ENCODE measurements at regions not wholly inside any gene's neighbourhood (a gene's known extent, or its start where the extent isn't known, plus 50 kb on each side); places are given as distances from the start of the nearest gene placed in this dataset.

DNA sequence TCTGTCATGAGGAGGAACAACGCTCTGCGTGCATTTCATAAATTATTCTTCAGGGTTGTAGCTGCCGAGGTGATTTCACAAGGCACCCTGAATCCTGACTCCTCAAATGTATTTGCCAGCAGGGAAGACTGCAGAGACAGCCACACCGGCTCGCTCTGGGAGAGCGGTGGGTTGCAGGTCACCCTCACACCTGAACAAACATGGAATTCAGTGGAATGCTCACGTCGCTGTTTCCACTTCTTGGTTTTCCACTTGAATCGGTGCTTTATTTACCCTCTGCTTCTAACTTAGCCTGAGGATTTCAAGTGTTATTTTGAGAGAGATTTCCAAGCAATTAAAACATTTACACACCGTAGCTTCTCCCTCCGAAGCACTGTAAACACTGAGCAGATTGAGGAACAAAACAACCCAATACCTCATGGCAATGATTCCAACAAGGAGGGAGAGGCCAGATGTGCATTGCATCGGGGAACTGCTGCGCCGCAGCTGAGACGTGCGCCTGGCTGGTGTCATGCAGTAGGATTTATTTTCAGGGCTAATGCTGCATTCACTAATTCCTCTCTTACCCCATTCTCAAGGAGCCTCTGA is 59.5 kb upstream of the GGTLC1 start:
- DNase-seq, result no peak

DNA sequence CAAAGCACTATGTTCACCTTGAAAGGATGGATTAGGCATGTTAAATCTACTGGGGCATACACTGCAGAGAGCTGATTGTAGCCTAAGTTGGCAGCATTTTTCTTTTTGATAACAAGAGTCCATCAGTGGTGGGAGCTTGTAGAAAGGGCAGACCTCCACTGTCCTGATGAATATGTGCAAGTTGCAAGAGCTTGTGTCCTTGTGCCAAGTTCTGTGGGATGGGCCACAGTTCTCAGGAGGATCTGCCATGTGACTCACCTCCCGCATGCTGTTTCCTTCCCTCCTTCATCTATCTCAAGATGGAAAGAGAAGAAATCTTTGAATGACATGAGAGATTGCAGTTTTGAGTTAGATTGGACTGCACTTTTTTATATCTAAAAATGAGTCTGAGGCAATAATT is 58.3 kb upstream of the GGTLC1 start:
- no peak for DNase-seq

DNA sequence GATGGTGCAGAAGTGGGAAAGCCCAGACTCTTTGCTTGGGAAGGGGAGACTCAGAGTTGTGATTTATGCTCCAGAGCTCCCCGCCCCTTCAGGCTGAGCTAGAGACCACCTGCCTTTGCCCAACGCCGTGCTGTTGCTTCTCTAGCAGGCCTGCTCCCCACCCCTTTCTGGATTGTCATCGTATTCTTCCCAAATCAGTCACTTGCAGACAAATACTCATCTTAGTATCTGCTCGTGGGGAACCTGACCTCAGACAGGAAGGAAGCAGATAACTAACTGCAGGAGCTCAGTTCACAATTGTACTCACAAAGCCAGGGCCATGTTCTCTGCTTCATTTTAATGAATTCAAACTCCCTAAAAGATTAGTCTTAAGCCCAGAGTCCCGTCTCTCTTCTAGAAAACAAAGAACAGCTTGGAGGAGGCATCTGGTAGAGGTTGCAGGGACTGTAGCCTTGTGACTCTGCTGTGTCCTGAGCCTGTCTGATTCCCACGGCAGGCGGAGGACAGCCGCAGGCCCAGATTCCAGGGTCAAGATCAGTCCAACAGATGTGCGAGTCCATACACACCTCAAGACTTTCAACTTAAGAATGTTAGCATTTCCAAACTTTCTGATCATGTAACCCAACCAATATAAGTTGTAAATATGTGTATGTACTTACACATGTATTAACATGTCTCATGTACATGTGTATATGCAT is 57.2 kb upstream of the GGTLC1 start:
- no peak for DNase-seq

DNA sequence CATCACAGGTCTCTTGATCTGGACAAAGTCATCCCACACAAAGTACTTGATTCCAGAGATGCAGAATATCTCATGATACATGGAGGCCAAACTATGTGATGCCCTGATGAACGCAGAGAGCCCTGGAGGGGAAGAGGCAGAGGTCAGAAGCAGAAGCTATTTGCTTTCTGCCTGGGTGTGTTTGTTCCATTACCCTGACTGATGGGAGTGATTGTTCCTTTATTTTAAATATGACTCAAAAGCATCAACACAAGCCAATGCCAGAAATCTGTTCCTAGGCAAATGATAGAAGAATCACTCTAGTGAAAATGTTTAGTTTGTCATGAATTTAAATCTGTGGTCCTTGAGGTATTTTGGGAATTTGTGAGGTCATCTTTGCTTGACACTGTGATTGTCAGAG is 54.7 kb upstream of the GGTLC1 start:
- DNase-seq, result no peak

DNA sequence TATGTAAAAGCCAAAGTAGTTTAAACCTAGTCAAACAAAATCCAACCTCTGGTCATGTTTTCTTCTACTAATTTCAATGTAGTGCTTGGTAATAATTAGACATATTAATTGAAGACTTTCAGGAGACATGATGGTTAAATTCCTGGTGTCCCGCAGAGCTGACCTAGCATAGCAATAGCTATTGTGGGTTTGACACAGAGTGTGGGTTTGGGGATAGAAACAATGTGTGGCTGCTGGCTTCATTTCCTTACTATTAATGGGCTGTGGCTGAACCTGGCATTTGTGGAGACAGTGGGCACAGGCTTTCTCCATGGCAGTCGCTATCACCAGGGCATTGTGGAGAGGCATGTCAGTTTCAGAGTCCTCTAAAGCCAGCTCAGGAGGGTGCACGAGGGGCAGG is 54.1 kb upstream of the GGTLC1 start:
- DNase-seq, result no peak

DNA sequence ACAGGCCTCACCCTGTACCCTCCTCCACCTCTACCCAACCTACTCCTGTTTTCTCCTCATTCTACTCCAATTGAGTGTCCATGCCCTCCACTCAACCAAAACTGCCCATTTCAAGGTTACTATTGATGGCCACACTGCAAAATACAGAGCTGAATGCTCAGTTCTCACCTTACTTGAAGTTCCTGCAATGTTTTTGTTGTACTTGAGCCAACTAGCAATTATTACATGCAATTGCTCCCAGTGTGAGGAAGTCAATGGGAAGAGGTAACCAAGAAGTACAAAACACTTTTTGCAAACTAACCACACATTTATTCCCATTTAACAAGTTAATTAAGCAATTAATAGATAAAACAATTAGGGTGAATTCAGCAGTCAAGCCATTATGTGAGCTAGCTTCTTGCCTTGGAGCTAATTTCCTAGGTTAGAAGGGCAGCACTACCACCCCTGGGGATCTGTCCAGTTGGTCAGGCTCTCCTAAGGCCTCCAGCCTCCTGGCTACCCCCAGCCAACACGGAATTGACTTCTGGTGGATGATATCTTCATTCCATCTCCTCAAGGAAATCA is 52.4 kb upstream of the GGTLC1 start:
- DNase-seq, result no peak

DNA sequence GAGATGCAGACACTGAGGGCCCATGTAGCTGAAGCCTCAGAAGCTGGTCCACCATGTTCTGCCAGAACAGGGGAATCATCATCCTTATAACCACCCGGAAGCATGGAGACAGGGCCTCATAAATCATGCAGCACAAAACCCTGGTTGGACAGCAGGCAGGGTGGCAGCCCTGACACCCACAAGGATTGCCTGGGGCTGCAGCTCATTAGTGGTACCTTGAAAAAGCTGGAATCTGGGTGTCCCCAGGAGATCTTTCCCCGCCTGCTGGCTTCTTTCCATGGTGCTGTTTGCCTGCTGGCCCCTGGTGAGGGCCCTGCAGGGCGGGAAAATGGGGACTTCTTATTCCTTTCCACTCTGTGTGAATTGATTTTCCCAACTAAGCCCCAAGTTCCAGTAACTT is 50.6 kb upstream of the GGTLC1 start:
- no peak for DNase-seq
